PC-9 (cell line): ENCODE measurements at regions not wholly inside any gene's neighbourhood (a gene's known extent, or its start where the extent isn't known, plus 50 kb on each side); places are given as distances from the start of the nearest gene placed in this dataset.

Experiments
- CTCF ChIP-seq: fragments of 200-600 bp; sonication (generic); conservative IDR thresholded peaks from 2 replicates; pipeline ENCODE4 v1.6.1; 2017; ENCODE audit warnings: mixed run types, antibody characterized with exemption, mild to moderate bottlenecking, moderate library complexity
- EZH2 ChIP-seq: fragments of 200-600 bp; sonication (generic); IDR thresholded peaks from 2 replicates; pipeline ENCODE4 v1.8.0; 2017; ENCODE audit warnings: antibody characterized with exemption, low read depth

GRCh38 chr9:14006386-14007187 lies 307.4 kb downstream of the NFIB start:
- TF ChIP-seq CTCF = no peak
- TF ChIP-seq EZH2 = no peak
